ENCODE measurements at regions not wholly inside any gene's neighbourhood (a gene's known extent, or its start where the extent isn't known, plus 50 kb on each side); places are given as distances from the start of the nearest gene placed in this dataset.

DNA sequence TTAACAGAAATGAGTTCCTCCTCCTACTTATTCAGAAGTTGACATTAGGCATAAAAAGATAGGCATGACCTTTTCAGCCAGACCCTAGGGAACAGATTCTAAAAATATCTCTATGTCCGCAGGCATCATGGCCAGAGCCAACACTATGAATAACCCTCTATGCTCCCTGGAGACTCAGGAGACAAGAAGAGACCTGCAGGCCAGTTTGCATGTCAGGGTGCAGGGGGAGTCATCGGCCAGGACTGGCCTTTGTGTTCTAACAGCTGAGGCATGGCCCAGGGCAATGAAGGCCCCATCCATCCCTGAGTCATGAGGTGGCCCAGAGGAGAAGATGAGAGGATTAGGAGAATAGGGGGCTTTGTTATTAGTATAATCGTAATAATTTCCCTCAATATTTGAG lies 93.8 kb downstream of the TMEM215 start:
- TF ChIP-seq POLR2A (IDR thresholded peaks at IDR 0.05): no peak
- TF ChIP-seq, protein P1, sequence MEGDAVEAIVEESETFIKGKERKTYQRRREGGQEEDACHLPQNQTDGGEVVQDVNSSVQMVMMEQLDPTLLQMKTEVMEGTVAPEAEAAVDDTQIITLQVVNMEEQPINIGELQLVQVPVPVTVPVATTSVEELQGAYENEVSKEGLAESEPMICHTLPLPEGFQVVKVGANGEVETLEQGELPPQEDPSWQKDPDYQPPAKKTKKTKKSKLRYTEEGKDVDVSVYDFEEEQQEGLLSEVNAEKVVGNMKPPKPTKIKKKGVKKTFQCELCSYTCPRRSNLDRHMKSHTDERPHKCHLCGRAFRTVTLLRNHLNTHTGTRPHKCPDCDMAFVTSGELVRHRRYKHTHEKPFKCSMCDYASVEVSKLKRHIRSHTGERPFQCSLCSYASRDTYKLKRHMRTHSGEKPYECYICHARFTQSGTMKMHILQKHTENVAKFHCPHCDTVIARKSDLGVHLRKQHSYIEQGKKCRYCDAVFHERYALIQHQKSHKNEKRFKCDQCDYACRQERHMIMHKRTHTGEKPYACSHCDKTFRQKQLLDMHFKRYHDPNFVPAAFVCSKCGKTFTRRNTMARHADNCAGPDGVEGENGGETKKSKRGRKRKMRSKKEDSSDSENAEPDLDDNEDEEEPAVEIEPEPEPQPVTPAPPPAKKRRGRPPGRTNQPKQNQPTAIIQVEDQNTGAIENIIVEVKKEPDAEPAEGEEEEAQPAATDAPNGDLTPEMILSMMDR (IDR thresholded peaks at IDR 0.05): no peak

Data from body of pancreas (tissue), 4 donors.